Ectodermal cell (in vitro differentiated cells): ENCODE measurements at regions not wholly inside any gene's neighbourhood (a gene's known extent, or its start where the extent isn't known, plus 50 kb on each side); places are given as distances from the start of the nearest gene placed in this dataset.
"Not testable (repeated sequence)": the region's sequence is repeated elsewhere in the genome, so short reads cannot be mapped to it uniquely, and the experiment has no call there.

ENCODE experiments used
- H3K27ac ChIP-seq: 2 replicates; pipeline ENCODE4 v1.7.0; 2013; ENCODE audit warnings: mild to moderate bottlenecking, low read depth, low read length; ENCODE audit not compliant: insufficient read depth, poor library complexity, severe bottlenecking
- H3K27me3 ChIP-seq: 2 replicates; pipeline ENCODE4 v1.7.0; 2013; ENCODE audit warnings: mild to moderate bottlenecking, low read length; ENCODE audit not compliant: insufficient read depth, control insufficient read depth, poor library complexity, severe bottlenecking
- H3K36me3 ChIP-seq: one replicate; pipeline ENCODE4 v1.7.0; 2013; ENCODE audit warnings: low read length; ENCODE audit not compliant: control insufficient read depth, insufficient read depth
- H3K4me1 ChIP-seq: one replicate; pipeline ENCODE4 v1.7.0; 2013; ENCODE audit warnings: low read length; ENCODE audit not compliant: control insufficient read depth, insufficient read depth
- H3K4me3 ChIP-seq: 2 replicates; pipeline ENCODE4 v1.7.0; 2013; ENCODE audit warnings: low read depth, low read length, control low read depth; ENCODE audit not compliant: insufficient read depth
- H3K9me3 ChIP-seq: 2 replicates; pipeline ENCODE4 v1.7.0; 2013; ENCODE audit warnings: mild to moderate bottlenecking, low read length, moderate library complexity; ENCODE audit not compliant: control insufficient read depth
- whole genome bisulfite sequencing, 2 experiments: methylation state at CpG; one replicate each; pipeline ENCODE4 v1.1.7; 2013; ENCODE audit warnings: missing lambda C conversion rate in 2 of 2; 5-methylcytosine and 5-hydroxymethylcytosine counted together

DNA sequence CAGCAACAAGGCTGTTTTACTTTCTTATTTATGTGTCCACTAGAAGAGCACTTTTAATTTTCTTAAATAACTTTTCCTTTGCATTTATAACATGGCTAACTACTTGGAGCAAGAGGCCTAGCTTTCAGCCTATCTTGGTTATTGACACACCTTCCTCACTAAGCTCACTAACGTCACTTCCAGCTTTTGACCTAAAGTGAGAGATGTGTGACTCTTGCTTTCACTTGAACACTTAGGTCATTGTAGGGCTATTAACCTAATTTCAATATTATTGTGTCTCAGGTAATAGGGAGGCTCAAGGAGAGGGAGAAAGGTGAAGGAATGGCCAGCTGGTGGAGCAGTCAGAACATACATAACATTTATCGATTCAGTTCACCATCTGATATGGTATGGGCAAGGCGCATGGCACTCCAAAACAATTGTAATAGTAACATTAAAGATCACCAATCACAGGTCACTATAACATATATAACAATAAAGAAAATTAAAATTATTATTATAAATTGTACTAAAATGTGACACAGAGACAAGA, 95.0 kb upstream of the FAM20C start:
- H3K27me3 ChIP-seq = no peaks in the 10 kb centered on the region
- H3K9me3 ChIP-seq = no peaks in the 10 kb centered on the region
- WGBS, 2 experiments = 60 to 100% methylated on average over 1 to 3 of the region's 3 CpGs
- no peak overlapping the region for H3K4me3 ChIP-seq
- peaks cover 7% of the 10 kb centered on the region for H3K4me1 ChIP-seq
- H3K27ac ChIP-seq = no peak overlapping the region
- H3K36me3 ChIP-seq = no peaks in the 10 kb centered on the region

DNA sequence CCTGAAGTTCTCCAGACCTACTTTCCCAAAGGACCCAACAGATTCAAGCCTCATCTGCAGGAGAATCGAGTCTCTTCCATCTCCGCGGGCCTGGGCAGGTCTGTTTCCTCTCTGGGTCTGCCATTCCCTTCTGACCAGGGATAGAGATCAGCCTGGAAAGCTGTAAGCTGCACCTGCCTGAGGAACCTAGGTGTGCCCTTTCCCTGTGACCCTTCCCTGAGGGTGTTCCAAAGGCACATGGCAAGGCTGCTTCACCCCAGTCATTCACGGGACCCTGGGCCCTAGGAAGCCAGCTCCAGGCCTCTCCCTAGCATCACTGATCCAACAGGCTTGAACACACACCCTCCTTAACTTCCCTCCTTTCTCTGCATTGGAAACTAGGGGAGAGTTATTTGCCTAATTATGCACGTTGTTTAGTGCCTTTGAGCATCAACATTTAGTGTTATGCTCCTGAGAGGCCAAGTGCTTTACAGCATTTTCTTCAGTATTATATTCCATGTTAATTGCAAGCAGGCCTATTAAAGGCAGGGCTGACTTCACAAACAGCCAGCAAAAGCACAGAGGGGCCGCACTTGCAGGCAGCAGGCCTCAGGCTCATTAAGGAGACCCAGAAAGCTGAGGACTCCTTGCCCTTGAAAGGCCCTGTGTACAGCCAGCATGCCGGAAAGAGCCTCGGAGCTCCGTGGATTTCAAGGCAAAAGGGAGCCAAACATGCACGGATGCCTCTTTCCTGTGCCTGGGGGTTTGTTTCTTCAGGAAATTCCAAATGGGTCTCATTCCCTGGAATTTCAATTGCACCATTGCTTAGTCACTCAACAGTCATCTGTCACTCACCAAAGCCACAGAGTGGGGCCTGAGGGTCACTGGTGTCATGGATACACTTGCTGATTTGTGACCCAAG, 91.0 kb upstream of the FAM20C start:
- H3K36me3 ChIP-seq = no peaks in the 10 kb centered on the region
- H3K4me1 ChIP-seq = no peaks in the 10 kb centered on the region
- WGBS, 2 experiments = 87 to 88% methylated on average over 10 of the region's 10 CpGs
- H3K27me3 ChIP-seq = no peaks in the 10 kb centered on the region
- no peak overlapping the region for H3K27ac ChIP-seq
- no peak overlapping the region for H3K4me3 ChIP-seq
- H3K9me3 ChIP-seq = no peaks in the 10 kb centered on the region

DNA sequence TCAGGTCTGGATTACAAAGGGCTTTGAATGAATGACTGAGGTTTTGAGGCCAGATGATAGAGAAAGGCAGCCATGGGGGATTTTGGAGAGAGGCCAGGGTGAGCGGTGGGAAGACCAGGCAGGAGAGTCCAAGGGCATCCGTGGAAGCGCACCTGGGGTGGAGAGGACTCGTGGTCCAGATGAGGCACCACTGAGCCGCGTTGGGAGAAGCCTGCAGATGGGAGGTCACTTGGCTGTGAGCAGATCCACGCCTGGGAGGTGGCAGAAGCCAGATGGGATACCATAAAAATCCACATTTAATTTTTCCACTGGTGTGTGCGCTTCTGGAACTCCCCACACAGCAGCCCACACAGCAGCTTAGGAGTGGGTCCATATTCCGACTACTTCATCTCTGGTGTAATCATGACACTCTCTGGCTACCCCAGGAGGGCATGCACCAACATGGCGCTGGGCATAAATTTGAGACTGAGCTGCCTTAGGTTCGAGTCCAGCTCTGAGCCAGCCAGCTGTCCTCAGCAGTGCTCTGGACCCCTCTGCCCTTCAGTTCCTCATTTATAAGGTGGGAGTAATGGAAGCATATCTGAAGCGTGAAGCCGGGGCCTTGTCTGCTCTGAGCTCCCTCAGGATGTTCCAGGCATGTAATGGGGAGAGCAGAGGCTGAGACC, 90.2 kb upstream of the FAM20C start:
- no peaks in the 10 kb centered on the region for H3K9me3 ChIP-seq
- no peak overlapping the region for H3K27ac ChIP-seq
- no peaks in the 10 kb centered on the region for H3K4me1 ChIP-seq
- no peaks in the 10 kb centered on the region for H3K27me3 ChIP-seq
- 85 to 86% methylated on average over 13 of the region's 13 CpGs for WGBS, 2 experiments
- H3K4me3 ChIP-seq = no peak overlapping the region
- H3K36me3 ChIP-seq = no peaks in the 10 kb centered on the region

DNA sequence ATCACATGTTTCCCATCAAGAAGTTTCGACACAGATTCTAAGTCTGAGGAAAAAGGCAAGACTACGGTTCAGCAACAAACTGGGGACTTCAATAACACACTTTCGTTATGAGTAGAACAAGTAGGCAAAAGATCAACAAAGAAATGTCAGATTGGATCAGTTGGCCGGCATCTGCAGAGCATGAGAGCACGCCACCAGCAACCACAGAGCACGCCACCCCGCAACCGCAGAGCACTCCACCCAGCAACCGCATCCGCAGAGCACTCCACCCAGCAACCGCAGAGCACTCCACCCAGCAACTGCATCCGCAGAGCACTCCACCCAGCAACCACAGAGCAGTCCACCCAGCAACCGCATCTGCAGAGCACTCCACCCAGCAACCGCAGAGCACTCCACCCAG, 89.7 kb upstream of the FAM20C start:
- 76 to 77% methylated on average over 10 to 11 of the region's 14 CpGs for WGBS, 2 experiments
- Histone ChIP-seq H3K4me1 (no peaks in the 10 kb centered on the region), H3K9me3 (no peaks in the 10 kb centered on the region), H3K36me3 (no peaks in the 10 kb centered on the region), H3K4me3 (no peak overlapping the region), H3K27ac (no peak overlapping the region), H3K27me3 (no peaks in the 10 kb centered on the region)

DNA sequence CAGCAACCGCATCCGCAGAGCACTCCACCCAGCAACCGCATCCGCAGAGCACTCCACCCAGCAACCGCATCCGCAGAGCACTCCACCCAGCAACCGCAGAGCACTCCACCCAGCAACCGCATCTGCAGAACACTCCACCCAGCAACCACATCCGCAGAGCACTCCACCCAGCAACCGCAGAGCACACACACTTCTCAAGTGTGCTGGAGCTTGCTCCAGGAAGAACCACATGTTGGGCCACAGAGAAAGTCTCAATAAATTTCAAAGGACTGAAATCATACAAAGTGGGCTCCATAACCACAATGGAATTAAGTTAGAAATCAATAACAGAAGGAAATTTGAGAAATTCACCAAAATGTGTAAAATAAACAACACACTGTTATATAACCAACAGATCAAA, 88.4 kb upstream of the FAM20C start:
- H3K4me3 ChIP-seq, H3K27me3 ChIP-seq, H3K27ac ChIP-seq, H3K9me3 ChIP-seq, H3K4me1 ChIP-seq, H3K36me3 ChIP-seq: not testable (repeated sequence)
- WGBS, 2 experiments = 93 to 100% methylated on average over 2 to 3 of the region's 10 CpGs

DNA sequence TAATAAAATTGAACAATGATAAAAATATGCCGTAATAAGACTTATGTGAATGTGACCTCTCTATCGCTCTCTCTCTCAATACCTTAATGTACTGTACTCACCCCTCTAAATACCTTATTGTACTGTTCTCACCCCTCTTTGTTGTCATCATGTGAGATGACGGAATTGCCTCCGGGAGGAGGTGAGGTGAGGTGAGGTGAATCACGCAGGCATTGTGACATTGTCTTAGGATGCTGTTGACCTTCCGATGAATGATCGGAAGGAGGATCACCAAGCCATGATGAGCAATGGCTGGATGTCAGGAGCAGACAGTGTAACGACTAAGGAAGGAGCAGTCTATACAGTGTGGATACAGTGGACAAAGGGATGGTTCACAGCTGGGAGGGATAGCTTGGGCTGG, 87.4 kb upstream of the FAM20C start:
- no peaks in the 10 kb centered on the region for H3K9me3 ChIP-seq
- no peak overlapping the region for H3K27ac ChIP-seq
- H3K4me1 ChIP-seq = no peaks in the 10 kb centered on the region
- no peak overlapping the region for H3K4me3 ChIP-seq
- H3K27me3 ChIP-seq = no peaks in the 10 kb centered on the region
- H3K36me3 ChIP-seq = no peaks in the 10 kb centered on the region
- WGBS, 2 experiments = 93 to 94% methylated on average over 6 to 8 of the region's 8 CpGs

DNA sequence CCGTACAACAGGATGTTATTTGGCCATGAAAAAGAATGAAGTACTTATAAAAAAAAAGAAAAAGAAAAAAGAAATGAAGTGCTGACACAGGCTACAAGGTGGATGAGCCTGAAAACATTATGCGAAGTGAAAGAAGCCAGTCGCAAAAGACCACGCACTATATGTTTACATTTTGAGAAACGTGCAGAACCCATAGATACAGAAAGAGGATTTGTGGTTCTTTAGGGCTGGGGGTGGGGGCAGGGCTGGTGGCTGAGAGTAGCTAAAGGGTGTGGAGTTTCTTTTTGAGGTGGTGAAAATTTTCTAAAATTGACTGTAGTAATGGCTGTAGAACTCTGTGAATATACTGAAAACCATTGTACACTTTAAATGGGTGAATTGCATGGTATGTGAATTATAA, 86.0 kb upstream of the FAM20C start:
- no peak overlapping the region for H3K4me3 ChIP-seq
- no peaks in the 10 kb centered on the region for H3K9me3 ChIP-seq
- H3K27me3 ChIP-seq = no peaks in the 10 kb centered on the region
- 92 to 96% methylated on average over 5 of the region's 5 CpGs for WGBS, 2 experiments
- H3K4me1 ChIP-seq = no peaks in the 10 kb centered on the region
- no peaks in the 10 kb centered on the region for H3K36me3 ChIP-seq
- H3K27ac ChIP-seq = no peak overlapping the region

DNA sequence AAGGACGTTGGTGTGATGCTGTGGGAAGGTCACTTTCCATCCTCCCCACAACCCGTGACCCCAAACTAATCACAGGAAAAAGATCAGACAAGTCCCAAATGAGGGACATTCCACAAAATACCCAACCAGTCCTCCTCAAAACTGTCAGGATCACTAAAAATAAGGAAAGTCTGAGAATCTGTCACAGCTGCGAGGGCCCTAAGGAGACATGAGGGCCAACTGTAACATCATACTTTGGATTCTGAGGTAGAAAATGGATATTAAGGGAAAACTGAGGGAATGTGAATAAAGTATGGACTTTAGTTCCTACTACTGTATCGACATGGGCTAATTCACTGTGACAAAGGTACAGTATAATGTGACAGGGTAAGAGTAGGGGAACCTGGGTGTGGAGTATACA, 85.1 kb upstream of the FAM20C start:
- Histone ChIP-seq H3K27ac (no peak overlapping the region), H3K4me1 (no peaks in the 10 kb centered on the region), H3K4me3 (no peak overlapping the region), H3K9me3 (no peaks in the 10 kb centered on the region), H3K27me3 (no peaks in the 10 kb centered on the region), H3K36me3 (no peaks in the 10 kb centered on the region)
- 96 to 98% methylated on average over 3 of the region's 4 CpGs for WGBS, 2 experiments

DNA sequence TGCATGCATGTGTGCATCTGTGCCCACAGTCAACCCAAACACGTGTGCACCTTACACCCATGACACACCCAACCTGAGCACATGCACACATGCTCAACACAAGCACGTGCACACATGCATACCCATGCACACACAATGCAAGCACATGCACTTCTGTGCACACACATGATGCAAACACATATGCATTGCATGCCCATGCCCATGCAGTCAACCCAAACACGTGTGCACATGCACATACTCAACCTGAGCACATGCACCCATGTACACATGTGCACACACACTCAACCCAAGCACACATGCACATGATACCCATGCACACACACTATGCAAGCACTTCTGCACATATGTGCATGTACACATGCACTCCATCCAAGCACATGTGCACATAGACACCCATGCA, 84.5 kb upstream of the FAM20C start:
- Histone ChIP-seq H3K36me3 (no peaks in the 10 kb centered on the region), H3K27me3 (no peaks in the 10 kb centered on the region), H3K27ac (no peak overlapping the region), H3K9me3 (no peaks in the 10 kb centered on the region), H3K4me1 (no peaks in the 10 kb centered on the region), H3K4me3 (no peak overlapping the region)
- 92 to 95% methylated on average over 3 of the region's 3 CpGs for WGBS, 2 experiments

DNA sequence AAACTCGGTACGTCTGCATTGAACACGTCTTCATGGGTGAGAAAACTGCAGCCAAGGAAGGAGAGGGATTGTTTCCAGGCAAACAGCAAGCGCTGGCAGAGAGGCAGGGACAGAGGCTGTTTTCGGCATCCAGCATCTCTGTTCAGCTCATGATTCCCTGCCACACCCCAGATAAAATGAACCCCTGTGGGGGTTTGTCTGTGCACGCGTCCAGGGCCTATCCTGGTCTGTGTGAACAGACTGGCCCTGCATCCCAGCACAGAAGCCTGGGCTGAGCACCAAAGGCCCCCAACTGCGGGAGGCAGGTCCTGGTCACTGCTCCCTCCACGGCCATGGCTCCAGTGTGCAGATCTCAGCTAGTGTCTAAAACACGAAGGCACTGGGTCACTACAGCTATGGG, 83.3 kb upstream of the FAM20C start:
- H3K27me3 ChIP-seq = no peaks in the 10 kb centered on the region
- 89% methylated on average over 10 of the region's 10 CpGs for WGBS, 2 experiments
- no peak overlapping the region for H3K4me3 ChIP-seq
- H3K9me3 ChIP-seq = no peaks in the 10 kb centered on the region
- H3K36me3 ChIP-seq = no peaks in the 10 kb centered on the region
- H3K27ac ChIP-seq = no peak overlapping the region
- H3K4me1 ChIP-seq = no peaks in the 10 kb centered on the region
